Uterus (tissue), 2 donors: ENCODE measurements at regions not wholly inside any gene's neighbourhood (a gene's known extent, or its start where the extent isn't known, plus 50 kb on each side); places are given as distances from the start of the nearest gene placed in this dataset.

Experiments used
- CTCF ChIP-seq, 4 experiments: fragments of 200-600 bp in 2 of 4; fragments of 450-650 bp in 2 of 4; sonication (generic) in 2 of 4; IDR thresholded peaks; one replicate each; pipeline ENCODE4 v1.5.1; 2016 to 2019; ENCODE audit warnings: antibody characterized with exemption in 4 of 4, mild to moderate bottlenecking in 2 of 4, moderate library complexity in 1 of 4
- POLR2A ChIP-seq, 2 donors: fragments of 450-650 bp; IDR thresholded peaks; one replicate each; pipeline ENCODE4 v1.6.1; 2016; ENCODE audit warnings: antibody characterized with exemption in 2 of 2, mild to moderate bottlenecking in 1 of 2, moderate library complexity in 1 of 2

- no peak for TF ChIP-seq CTCF (IDR thresholded peaks at IDR 0.05)
- no peak for TF ChIP-seq POLR2A (IDR thresholded peaks at IDR 0.05)
Observed at GRCh38 chr10:101284101-101284743, 55.0 kb upstream of the LBX1 start.
